GM04503 (cell line): ENCODE measurements at regions not wholly inside any gene's neighbourhood (a gene's known extent, or its start where the extent isn't known, plus 50 kb on each side); places are given as distances from the start of the nearest gene placed in this dataset.
"Not testable (repeated sequence)": the region's sequence is repeated elsewhere in the genome, so short reads cannot be mapped to it uniquely, and the experiment has no call there.

Experiments used
- DNase-seq: peaks from one replicate; pipeline ENCODE4 v3.0.0-alpha.2; 2012; ENCODE audit warnings: low read depth

DNA sequence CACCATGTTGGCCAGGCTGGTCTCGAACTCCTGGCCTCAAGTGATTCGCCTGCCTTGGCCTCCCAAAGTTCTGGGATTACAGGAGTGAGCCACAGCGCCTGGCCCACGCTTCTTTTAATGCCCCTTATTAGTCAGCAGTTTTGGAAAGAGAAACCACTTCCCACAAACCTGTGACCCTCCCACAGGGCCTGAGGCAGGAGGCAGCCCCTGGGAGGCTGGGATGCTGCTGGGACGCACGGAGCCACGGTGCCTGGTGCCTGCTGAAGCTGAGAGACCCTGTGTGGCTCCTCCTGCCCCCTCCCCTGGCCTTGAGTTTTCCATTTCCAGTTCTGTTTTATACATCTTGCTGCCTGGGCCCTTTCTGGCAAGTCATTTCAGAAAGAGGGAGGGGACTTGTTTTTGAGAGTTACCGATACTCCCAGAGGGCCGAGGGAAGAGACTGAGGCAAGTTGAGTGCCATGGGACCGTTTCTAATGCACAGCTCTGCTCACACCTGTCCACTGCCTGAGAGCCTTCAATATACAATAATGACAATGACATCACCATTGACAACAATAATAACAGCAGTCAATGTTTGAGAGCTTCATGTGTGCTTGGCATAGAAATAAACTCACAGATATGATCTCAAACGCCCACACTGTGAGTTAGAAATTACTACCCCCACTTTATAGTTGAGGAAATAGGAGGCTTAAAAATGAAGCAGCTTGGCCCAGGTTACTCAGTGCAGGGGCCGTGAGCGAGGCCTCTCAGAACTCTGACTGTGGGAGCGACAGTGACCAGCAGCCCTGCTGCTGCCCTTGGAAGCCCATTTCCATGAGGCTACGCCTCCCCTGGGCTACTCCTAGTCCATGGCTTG, 78.1 kb upstream of the YWHAQ start:
- no peak for DNase-seq

- DNase-seq, result no peak
These were observed 78.9 kb upstream of the YWHAQ start for GRCh38 chr2:9709539-9710285.

- DNase-seq, result no peak
These were observed 79.5 kb upstream of the YWHAQ start for GRCh38 chr2:9710311-9710710.

DNA sequence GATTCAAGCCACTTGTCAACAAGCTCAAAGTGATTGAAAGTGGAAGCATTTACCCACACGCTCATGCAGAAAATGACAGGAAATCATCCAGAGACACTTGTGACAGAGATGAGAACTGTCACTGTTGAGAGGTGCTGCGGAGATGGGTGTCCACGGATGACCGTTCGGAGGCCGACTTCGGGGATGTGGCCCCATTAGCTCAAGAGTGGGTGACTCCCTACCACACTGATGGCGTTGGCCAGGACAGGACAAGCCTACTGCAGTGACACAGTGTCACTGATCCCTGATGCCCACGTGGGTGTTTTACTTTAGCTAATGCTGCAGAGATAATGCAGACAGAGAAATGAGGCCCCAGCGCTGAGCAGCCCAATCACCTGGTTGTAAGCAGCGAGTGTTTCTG, 81.5 kb upstream of the YWHAQ start:
- no peak for DNase-seq

GRCh38 chr2:9714630-9715214, 83.9 kb upstream of the YWHAQ start:
- no peak for DNase-seq

GRCh38 chr2:9715238-9715637, 84.4 kb upstream of the YWHAQ start:
- DNase-seq, result no peak

GRCh38 chr2:9717886-9718451, 87.2 kb upstream of the YWHAQ start:
- no peak for DNase-seq

GRCh38 chr2:9720352-9721093, 89.7 kb upstream of the YWHAQ start:
- no peak for DNase-seq

- no peak for DNase-seq
These were observed 90.5 kb upstream of the YWHAQ start for GRCh38 chr2:9721344-9721743.

GRCh38 chr2:9722451-9722850, 91.7 kb upstream of the YWHAQ start:
- DNase-seq, result no peak

GRCh38 chr2:9724565-9724964, 93.8 kb upstream of the YWHAQ start:
- no peak for DNase-seq

GRCh38 chr2:9725106-9725505, 94.3 kb upstream of the YWHAQ start:
- no peak for DNase-seq

DNA sequence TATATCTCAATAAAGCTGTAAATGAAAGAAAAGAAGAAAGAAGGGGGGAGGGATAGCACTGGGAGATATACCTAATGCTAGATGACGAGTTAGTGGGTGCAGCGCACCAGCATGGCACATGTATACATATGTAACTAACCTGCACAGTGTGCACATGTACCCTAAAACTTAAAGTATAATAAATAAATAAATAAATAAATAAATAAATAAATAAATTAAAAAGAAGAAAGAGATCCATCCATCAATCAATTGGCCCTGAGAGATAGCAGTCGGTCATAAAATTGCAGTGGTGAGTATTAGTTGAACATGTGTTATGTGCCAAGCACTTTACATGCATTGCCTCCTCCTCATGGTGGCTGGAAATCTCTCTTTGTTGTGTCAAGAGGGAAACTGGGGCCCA, 95.2 kb upstream of the YWHAQ start:
- not testable (repeated sequence) for DNase-seq

DNA sequence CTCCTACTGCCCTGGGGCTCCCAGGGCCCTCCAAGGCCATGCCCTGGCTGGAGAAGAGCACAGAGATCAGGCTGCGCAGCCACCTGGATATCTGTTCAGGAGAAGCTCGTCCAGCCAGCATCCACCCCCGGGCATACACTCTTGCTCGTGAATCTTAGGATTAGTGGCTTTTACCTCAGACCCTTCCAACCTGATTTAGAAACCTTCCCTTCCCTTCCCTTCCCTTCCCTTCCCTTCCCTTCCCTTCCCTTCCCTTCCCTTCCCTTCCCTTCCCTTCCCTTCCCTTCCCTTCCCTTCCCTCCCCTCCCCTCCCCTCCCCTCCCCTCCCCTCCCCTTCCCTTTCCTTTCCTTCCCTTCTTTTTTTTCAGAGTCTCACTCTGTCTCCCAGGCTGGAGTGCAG, 99.7 kb upstream of the YWHAQ start:
- not testable (repeated sequence) for DNase-seq

DNA sequence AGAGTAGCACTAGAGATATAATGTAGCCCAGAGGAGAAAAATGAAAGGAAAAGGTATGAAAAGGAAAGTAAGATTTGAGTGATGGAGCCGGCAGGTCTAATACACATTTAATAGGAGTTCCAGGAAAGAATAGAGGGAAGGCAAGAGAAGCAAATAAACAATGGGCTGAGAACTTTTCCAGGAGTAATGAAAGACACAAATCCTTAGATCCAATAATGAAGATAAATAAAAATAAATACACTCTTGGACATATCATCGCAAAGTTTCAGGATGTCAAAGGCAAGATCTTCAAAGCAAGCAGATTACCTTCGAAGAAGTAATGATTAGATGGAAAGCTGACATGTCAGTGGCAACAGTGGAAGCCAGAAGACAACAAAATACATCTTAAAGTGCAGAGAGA, 102.0 kb upstream of the YWHAQ start:
- no peak for DNase-seq

GRCh38 chr2:9734308-9734707, 103.5 kb upstream of the YWHAQ start:
- no peak for DNase-seq

DNA sequence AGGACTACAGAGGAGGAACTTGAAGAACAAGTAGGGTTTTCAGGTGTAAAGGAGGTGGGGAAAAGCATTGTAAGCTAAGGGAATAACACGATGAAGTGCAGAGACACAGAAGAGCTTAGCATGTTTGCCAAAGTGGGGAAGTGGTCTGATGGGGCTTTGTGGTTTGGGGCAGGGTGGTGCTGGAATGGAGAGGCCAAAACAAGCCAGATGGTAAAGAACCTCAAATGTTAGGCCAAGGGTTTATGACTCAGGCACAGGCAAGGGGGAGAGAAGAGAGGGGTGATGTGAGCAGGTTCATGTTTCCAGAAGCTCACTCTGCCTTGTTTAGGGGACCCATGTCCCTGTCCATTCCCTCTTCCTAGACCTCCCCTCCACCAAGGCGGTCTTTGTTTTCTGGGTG, 104.5 kb upstream of the YWHAQ start:
- DNase-seq, result no peak

GRCh38 chr2:9736021-9736420, 105.2 kb upstream of the YWHAQ start:
- DNase-seq, result no peak

- no peak for DNase-seq
These were observed 106.0 kb upstream of the TAF1B start for GRCh38 chr2:9737053-9737875.

DNA sequence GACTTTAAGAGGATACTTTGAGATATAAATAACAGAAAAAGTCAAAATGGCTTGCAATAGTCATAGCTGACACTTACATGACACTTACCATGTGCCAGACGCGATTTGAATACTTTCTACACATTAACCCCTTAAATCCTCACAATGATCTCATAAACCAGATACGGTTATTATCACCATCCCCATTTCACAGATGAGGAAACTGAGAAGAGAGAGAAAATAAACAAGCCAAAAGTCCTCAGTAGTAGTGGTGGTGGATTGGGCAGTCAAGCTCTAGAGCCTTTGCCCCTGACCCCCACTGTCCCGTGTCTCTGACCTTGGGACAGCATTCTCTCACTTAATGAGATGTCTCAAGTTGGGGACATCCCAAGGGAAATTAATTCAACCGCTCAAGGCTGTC, 105.2 kb upstream of the TAF1B start:
- no peak for DNase-seq
